ENCODE measurements at regions not wholly inside any gene's neighbourhood (a gene's known extent, or its start where the extent isn't known, plus 50 kb on each side); places are given as distances from the start of the nearest gene placed in this dataset.

- TF ChIP-seq CTCF (IDR thresholded peaks at IDR 0.05), result no peak
- TF ChIP-seq POLR2A (IDR thresholded peaks at IDR 0.05), result no peak
Measured at GRCh38 chr18:1039421-1039820, 134.8 kb downstream of the ADCYAP1 start.

All from esophagus squamous epithelium (tissue), 4 donors.